NOMO-1 treated with dmso at 0.1 percent for 144 hours (cell line): ENCODE measurements at regions not wholly inside any gene's neighbourhood (a gene's known extent, or its start where the extent isn't known, plus 50 kb on each side); places are given as distances from the start of the nearest gene placed in this dataset.
"Not testable (repeated sequence)": the region's sequence is repeated elsewhere in the genome, so short reads cannot be mapped to it uniquely, and the experiment has no call there.

Source experiments
- DNase-seq: peaks from one replicate; lab custom pipeline; 2025; ENCODE audit not compliant: unreplicated experiment; lab: John Stamatoyannopoulos, UW

- DNase-seq: peak; percentile 51
Measured at GRCh38 chrX:66914080-66914479, 275.2 kb upstream of the EDA2R start.

GRCh38 chrX:66912417-66912816, 273.5 kb upstream of the EDA2R start:
- DNase-seq: no peak

- no peak for DNase-seq
Measured at GRCh38 chrX:66902081-66902480, 263.2 kb upstream of the EDA2R start.

- no peak for DNase-seq
Measured at GRCh38 chrX:66900886-66901285, 262.0 kb upstream of the EDA2R start.

- DNase-seq: no peak
Measured at GRCh38 chrX:66892004-66892403, 253.1 kb upstream of the EDA2R start.

- DNase-seq: no peak
Measured at GRCh38 chrX:66889418-66889817, 250.5 kb upstream of the EDA2R start.

GRCh38 chrX:66882101-66882500, 243.2 kb upstream of the EDA2R start:
- no peak for DNase-seq

GRCh38 chrX:66876776-66877175, 237.9 kb upstream of the EDA2R start:
- DNase-seq: no peak

- DNase-seq: no peak
Measured at GRCh38 chrX:66872771-66873170, 233.9 kb upstream of the EDA2R start.

- no peak for DNase-seq
Measured at GRCh38 chrX:66863721-66864120, 224.8 kb upstream of the EDA2R start.

GRCh38 chrX:66833426-66833825, 194.5 kb upstream of the EDA2R start:
- DNase-seq: no peak

GRCh38 chrX:66815227-66815626, 176.3 kb upstream of the EDA2R start:
- no peak for DNase-seq

- not testable (repeated sequence) for DNase-seq
Measured at GRCh38 chrX:66794514-66794913, 155.6 kb upstream of the EDA2R start.

GRCh38 chrX:66766318-66766717, 127.4 kb upstream of the EDA2R start:
- DNase-seq: no peak

GRCh38 chrX:66760651-66761050, 121.8 kb upstream of the EDA2R start:
- no peak for DNase-seq

- DNase-seq: no peak
Measured at GRCh38 chrX:66756717-66757116, 117.8 kb upstream of the EDA2R start.

- no peak for DNase-seq
Measured at GRCh38 chrX:66751136-66751782, 112.4 kb upstream of the EDA2R start.

GRCh38 chrX:66744519-66744918, 105.6 kb upstream of the EDA2R start:
- DNase-seq: not testable (repeated sequence)

GRCh38 chrX:66731398-66731797, 92.5 kb upstream of the EDA2R start:
- DNase-seq: no peak

GRCh38 chrX:66728818-66729271, 90.0 kb upstream of the EDA2R start:
- DNase-seq: peak; percentile 55

- no peak for DNase-seq
Measured at GRCh38 chrX:66717926-66718325, 79.0 kb upstream of the EDA2R start.

- DNase-seq: no peak
Measured at GRCh38 chrX:66698273-66699204, 59.7 kb upstream of the EDA2R start.
